PC-3 (cell line): ENCODE measurements at regions not wholly inside any gene's neighbourhood (a gene's known extent, or its start where the extent isn't known, plus 50 kb on each side); places are given as distances from the start of the nearest gene placed in this dataset.

Experiments
- ATAC-seq: fragments of 200-7000 bp; cut with Tn5 transposase; 2 replicates; pipeline ENCODE4 v1.9.1; 2020; ENCODE audit warnings: mild to moderate bottlenecking, moderate library complexity
- BruUV-seq: library from RNA; stranded (reverse); fragments of 400-500 nt; replicated peaks from 2 replicates; lab custom pipeline; 2021; lab: Mats Ljungman, UMichigan
- CTCF ChIA-PET: fragments of 300-600 bp; sonication (Branson Sonifier 250); formaldehyde crosslinking; loops from one replicate; lab custom pipeline; 2022; ENCODE audit warnings: antibody characterized with exemption; lab: Charles Lee
- POLR2A ChIA-PET: fragments of 300-600 bp; sonication (Branson Sonifier 250); formaldehyde crosslinking; loops from one replicate; lab custom pipeline; 2022; ENCODE audit warnings: antibody characterized with exemption; ENCODE audit not compliant: unreplicated experiment; lab: Charles Lee
- DNase-seq: peaks from one replicate; pipeline ENCODE4 v3.0.0-alpha.2; 2015
- H2AFZ ChIP-seq: fragments of 300-600 bp; sonication (generic); 2 replicates; pipeline ENCODE4 v1.6.0; 2016; ENCODE audit warnings: antibody characterized with exemption, low read length
- H3F3A ChIP-seq: fragments of 300-600 bp; sonication (generic); one replicate; pipeline ENCODE4 v1.6.0; 2017; ENCODE audit warnings: antibody characterized with exemption, low read length, control low read depth, mild to moderate bottlenecking; ENCODE audit not compliant: unreplicated experiment
- H3K27ac ChIP-seq: fragments of 300-600 bp; sonication (generic); 2 replicates; pipeline ENCODE4 v1.5.1; 2016; ENCODE audit warnings: mild to moderate bottlenecking, low read length
- H3K27me3 ChIP-seq: fragments of 300-600 bp; sonication (generic); 2 replicates; pipeline ENCODE4 v1.6.1; 2016; ENCODE audit warnings: low read length, mixed read lengths
- H3K36me3 ChIP-seq: fragments of 300-600 bp; sonication (generic); 2 replicates; pipeline ENCODE4 v1.6.1; 2016; ENCODE audit warnings: low read depth, mixed run types, low read length, mixed read lengths
- H3K4me1 ChIP-seq: fragments of 300-600 bp; sonication (generic); 2 replicates; pipeline ENCODE4 v1.5.1; 2016; ENCODE audit warnings: low read length; ENCODE audit not compliant: insufficient read depth
- H3K4me2 ChIP-seq: fragments of 300-600 bp; sonication (generic); 2 replicates; pipeline ENCODE4 v1.6.0; 2016; ENCODE audit warnings: low read length
- H3K4me3 ChIP-seq: fragments of 300-600 bp; sonication (generic); 2 replicates; pipeline ENCODE4 v1.5.1; 2016; ENCODE audit warnings: mild to moderate bottlenecking, low read length, mixed read lengths
- H3K79me2 ChIP-seq: fragments of 300-600 bp; sonication (generic); 2 replicates; pipeline ENCODE4 v1.6.1; 2017; ENCODE audit warnings: low read length, mixed read lengths
- H3K9ac ChIP-seq: fragments of 300-600 bp; sonication (generic); 2 replicates; pipeline ENCODE4 v1.6.0; 2016; ENCODE audit warnings: mild to moderate bottlenecking, low read length
- H3K9me2 ChIP-seq: fragments of 300-600 bp; sonication (generic); replicated peaks from 2 replicates; pipeline ENCODE4 v1.6.1; 2016; ENCODE audit warnings: mixed run types, low read length, mixed read lengths
- H3K9me3 ChIP-seq: fragments of 300-600 bp; sonication (generic); 2 replicates; pipeline ENCODE4 v1.6.1; 2016; ENCODE audit warnings: low read length, mixed read lengths
- H4K20me1 ChIP-seq: fragments of 300-600 bp; sonication (generic); 2 replicates; pipeline ENCODE4 v1.6.1; 2016; ENCODE audit warnings: low read length, mixed read lengths
- EZH2 ChIP-seq: fragments of 300-600 bp; sonication (generic); IDR thresholded peaks from one replicate; pipeline ENCODE4 v1.6.1; 2017; ENCODE audit warnings: antibody characterized with exemption, mild to moderate bottlenecking, low read length; ENCODE audit not compliant: unreplicated experiment
- EZH2phosphoT487 ChIP-seq: fragments of 300-600 bp; sonication (generic); IDR thresholded peaks from 2 replicates; pipeline ENCODE4 v1.6.1; 2018; ENCODE audit warnings: mild to moderate bottlenecking, antibody characterized with exemption, low read length, borderline replicate concordance
- intact Hi-C: fragments of 100-400 bp; cut with micrococcal nuclease; formaldehyde crosslinking; loops from 2 replicates; pipeline ENCODE4 v1.9.0; 2023
- TF ChIP-seq, protein P1 (sequence below): fragments of 300-600 bp; sonication (generic); conservative IDR thresholded peaks from 2 replicates; pipeline ENCODE4 v1.5.1; 2017; ENCODE audit warnings: antibody characterized with exemption, low read depth, mild to moderate bottlenecking, low read length

DNA sequence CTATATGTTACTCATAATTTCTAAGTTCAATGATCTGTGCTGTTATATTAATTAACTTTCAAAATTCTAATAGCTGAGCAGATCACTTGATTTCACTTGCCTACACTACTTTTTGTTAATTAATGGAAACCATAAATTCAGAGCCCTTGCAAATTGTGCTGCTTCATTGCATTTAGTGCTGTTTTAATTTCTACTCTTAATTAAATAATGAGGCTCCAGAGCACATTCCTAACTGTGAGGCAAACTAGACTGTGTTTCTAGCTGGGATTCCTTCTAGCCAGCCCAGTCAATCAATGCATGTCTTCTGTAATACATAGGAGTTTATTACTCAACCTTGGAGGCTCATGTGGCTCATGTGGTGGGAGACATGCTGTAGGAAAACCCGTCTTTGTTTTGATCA is 301.1 kb upstream of the GOLIM4 start:
- ATAC-seq (no peak), DNase-seq (no peak)
- Histone ChIP-seq H3K9me3 (no peaks in the 10 kb centered on the region), H3K4me1 (peaks cover 9% of the 10 kb centered on the region; the same call in 1 of the 2 replicates), H3K27me3 (no peaks in the 10 kb centered on the region), H2AFZ (no peak overlapping the region), H3K4me2 (no peak overlapping the region), H3K36me3 (no peaks in the 10 kb centered on the region), H3F3A (no peaks in the 10 kb centered on the region), H4K20me1 (no peaks in the 10 kb centered on the region), H3K27ac (no peak overlapping the region), H3K79me2 (no peaks in the 10 kb centered on the region), H3K9ac (no peak overlapping the region), H3K9me2 (no peaks in the 10 kb centered on the region), H3K4me3 (no peak overlapping the region)
- no TSS peak for BruUV-seq
- POLR2A ChIA-PET = no interaction called here
- intact Hi-C loops = loop anchor here (5.0 kb wide), 1 partner anchor 45 kb away; no protein-coding TSS in a partner anchor
- CTCF ChIA-PET = no interaction called here
- TF ChIP-seq, protein P1, sequence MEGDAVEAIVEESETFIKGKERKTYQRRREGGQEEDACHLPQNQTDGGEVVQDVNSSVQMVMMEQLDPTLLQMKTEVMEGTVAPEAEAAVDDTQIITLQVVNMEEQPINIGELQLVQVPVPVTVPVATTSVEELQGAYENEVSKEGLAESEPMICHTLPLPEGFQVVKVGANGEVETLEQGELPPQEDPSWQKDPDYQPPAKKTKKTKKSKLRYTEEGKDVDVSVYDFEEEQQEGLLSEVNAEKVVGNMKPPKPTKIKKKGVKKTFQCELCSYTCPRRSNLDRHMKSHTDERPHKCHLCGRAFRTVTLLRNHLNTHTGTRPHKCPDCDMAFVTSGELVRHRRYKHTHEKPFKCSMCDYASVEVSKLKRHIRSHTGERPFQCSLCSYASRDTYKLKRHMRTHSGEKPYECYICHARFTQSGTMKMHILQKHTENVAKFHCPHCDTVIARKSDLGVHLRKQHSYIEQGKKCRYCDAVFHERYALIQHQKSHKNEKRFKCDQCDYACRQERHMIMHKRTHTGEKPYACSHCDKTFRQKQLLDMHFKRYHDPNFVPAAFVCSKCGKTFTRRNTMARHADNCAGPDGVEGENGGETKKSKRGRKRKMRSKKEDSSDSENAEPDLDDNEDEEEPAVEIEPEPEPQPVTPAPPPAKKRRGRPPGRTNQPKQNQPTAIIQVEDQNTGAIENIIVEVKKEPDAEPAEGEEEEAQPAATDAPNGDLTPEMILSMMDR = no peak
- TF ChIP-seq EZH2phosphoT487 (no peak), EZH2 (no peak)

DNA sequence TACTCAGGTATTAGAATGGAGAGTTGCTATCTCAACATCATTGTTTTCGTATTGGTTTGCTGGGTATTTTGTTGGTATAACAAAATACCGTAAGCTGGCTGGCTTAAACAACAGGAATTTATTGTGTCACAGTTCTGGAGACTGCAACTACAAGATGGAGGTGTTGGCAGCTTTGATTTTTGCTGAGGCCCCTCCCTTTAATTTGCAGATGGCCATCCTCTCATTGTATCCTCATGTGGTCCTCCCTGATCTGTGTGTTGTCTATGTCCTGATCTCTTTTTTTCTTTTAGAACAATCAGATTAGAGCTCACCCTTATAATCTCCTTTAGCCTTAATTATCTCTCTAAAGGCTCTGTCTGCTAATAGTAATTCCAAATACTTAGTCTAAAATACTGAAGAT is 299.8 kb upstream of the GOLIM4 start:
- no peak for ATAC-seq
- Histone ChIP-seq H3K36me3 (no peaks in the 10 kb centered on the region), H3K27ac (no peak overlapping the region), H3K9me2 (no peaks in the 10 kb centered on the region), H3K79me2 (no peaks in the 10 kb centered on the region), H2AFZ (no peak overlapping the region), H4K20me1 (no peaks in the 10 kb centered on the region), H3K4me3 (no peak overlapping the region), H3K4me2 (no peak overlapping the region), H3F3A (no peaks in the 10 kb centered on the region), H3K27me3 (no peaks in the 10 kb centered on the region), H3K9me3 (no peaks in the 10 kb centered on the region), H3K9ac (no peak overlapping the region), H3K4me1 (peaks cover 9% of the 10 kb centered on the region; the same call in 1 of the 2 replicates)
- ChIA-PET CTCF (no interaction called here), POLR2A (no interaction called here)
- TF ChIP-seq EZH2 (no peak), EZH2phosphoT487 (no peak)
- TF ChIP-seq, protein P1 = no peak
- intact Hi-C loops = loop anchor here (5.0 kb wide), 1 partner anchor 47 kb away; no protein-coding TSS in a partner anchor
- no peak for DNase-seq
- no TSS peak for BruUV-seq

DNA sequence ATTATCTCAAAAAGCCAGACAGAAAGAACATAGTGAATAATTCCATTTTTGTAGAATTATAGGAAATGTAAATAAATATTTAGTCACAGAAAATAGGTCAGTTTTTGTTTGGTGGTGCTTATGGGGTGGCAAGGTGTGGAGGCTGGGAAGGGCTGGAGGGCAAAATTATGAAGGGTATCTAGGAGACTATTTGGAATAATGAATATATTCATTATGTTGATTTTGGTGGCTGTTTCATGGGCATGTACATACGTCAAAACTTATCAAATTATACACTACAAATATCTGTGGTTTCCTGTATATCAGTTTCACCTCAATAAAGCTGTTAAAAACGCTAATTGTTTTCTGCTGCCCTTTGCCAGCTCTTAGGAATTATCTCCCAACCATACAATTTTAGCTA is 298.7 kb upstream of the GOLIM4 start:
- no peaks in the 10 kb centered on the region for H3K79me2 ChIP-seq
- H3K9ac ChIP-seq = no peak overlapping the region
- H3K4me2 ChIP-seq = no peak overlapping the region
- intact Hi-C loops = no loop called here
- POLR2A ChIA-PET = no interaction called here
- H2AFZ ChIP-seq = no peak overlapping the region
- CTCF ChIA-PET = no interaction called here
- TF ChIP-seq EZH2 = no peak
- no peak for TF ChIP-seq EZH2phosphoT487
- TF ChIP-seq, protein P1 = no peak
- no peaks in the 10 kb centered on the region for H3K27me3 ChIP-seq
- peaks cover 9% of the 10 kb centered on the region; the same call in 1 of the 2 replicates for H3K4me1 ChIP-seq
- no peak overlapping the region for H3K27ac ChIP-seq
- DNase-seq (no peak), ATAC-seq (no peak)
- H4K20me1 ChIP-seq = no peaks in the 10 kb centered on the region
- no peaks in the 10 kb centered on the region for H3F3A ChIP-seq
- H3K9me2 ChIP-seq = no peaks in the 10 kb centered on the region
- no peaks in the 10 kb centered on the region for H3K36me3 ChIP-seq
- no TSS peak for BruUV-seq
- no peaks in the 10 kb centered on the region for H3K9me3 ChIP-seq
- H3K4me3 ChIP-seq = no peak overlapping the region
